ENCODE measurements at regions not wholly inside any gene's neighbourhood (a gene's known extent, or its start where the extent isn't known, plus 50 kb on each side); places are given as distances from the start of the nearest gene placed in this dataset.

- no peak for DNase-seq
Observed at GRCh38 chr2:117085737-117086136, 728.8 kb upstream of the DDX18 start.

DNA sequence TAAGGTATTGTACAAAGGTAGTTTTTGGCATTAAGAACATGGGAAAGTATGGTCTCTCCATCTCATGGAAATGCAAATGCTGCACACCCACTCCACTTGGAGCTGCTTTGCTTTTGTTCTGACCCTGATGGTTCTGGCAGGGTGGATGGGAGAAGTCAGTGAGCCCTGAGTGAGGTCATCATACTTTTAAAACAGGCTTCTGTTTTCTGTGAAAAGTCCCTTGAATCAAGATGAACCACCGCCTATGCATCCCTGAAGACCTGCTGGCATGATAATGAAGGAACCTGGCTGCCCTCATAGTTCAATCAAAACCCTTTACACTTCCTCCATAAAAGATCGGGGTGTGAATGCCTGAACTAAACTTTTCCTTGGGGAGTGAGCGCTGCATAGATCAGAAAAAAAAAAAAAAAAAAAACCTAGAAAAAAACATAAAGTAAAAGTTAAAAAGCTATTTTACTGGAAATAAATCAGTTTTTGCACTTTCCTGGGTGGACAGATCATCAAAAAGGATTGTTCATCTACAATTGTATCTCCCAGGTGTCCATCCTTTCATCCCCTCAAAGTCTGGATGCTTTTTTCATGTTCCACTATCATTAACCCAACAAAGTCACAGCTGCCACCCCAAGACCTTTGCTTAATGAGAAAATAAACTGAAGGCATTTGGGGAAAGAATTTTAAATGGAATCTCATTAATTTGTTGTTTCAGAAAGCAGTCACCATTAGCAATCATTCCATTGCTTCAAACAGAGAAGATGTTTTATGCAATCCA lies 728.1 kb upstream of the DDX18 start:
- DNase-seq, result no peak

GRCh38 chr2:117086943-117087250 lies 727.6 kb upstream of the DDX18 start:
- DNase-seq, result no peak

GRCh38 chr2:117087535-117088291 lies 726.8 kb upstream of the DDX18 start:
- DNase-seq, result no peak

DNA sequence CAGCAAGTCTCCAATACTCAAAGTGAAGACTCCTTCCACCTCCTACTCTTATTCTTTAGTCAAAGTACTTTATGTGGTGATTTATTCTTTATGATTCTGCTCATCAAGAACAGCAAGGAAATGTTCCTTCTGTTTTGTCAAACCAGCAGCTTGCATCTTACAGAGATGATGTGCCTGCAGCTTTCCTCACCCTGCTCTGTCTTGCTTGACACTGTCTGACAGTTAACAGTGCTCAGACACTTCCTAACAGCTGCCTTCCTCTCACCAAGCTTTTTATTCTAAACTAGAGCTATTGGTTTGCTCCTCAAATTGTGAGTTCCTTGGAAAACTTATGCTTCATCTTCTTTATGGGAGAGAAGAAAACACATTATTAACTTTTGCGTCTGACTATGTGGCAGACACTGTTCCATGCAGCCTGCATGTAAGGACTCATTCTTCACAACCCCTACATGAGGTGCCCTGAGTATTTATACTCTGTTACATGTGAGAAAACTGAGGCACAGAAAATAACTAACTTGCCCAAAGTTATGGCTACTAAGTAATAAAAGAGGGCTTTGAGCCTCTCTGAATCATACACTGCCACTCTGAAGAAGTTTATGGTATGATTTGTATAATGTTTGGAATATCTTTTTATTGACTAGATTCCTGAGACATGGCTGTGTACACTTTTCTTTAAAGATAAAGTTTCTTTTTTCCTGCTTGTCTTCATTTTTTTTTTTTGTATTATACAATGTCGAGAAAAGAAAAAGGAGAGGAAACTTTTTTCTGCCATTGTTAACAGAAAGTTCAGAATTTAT lies 723.3 kb upstream of the DDX18 start:
- no peak for DNase-seq

- no peak for DNase-seq
Observed at GRCh38 chr2:117101613-117102012, 712.9 kb upstream of the DDX18 start.

DNA sequence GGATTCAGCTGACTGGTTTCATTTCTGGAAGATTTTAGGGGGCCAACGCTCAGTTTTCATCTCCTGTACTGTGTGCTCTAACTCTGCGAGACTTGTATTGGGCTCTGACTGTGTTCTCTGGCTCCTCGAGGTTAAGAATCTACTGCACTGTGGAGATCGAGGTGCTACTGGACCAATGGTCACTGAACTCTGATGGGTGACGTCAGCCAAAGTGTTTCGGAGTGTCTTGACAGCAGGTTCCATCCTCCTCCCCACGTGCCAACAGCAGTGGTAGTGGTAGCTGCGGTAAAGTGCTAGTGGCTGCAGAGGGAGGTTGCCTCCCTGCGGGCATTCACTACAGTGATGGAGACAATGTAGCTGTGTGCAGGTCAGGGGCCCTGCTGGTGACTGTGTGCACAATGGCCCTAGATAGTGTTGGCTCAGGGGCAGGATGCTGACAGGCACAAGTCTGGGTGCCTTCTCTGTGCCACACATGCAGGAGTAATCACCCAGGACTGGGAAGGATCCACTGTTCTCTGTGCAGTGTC lies 705.7 kb upstream of the DDX18 start:
- DNase-seq, result no peak

DNA sequence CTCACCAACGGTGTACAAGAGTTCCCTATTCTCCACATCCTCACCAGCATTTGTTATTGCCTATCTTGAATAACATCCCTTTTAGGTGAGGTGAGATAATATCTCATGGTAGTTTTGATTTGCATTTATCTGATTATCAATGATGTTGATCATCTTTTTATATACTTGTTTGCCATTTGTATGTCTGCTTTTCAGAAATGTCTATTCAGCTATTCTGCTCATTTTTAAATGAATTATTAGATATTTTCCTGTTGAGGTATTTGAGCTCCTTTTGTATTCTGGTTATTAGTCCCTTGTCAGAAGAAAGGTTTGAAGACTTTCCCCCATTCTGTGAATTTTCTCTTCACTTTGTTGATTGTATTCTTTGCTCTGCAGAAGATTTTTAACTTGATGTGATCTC lies 695.5 kb upstream of the DDX18 start:
- DNase-seq, result no peak

DNA sequence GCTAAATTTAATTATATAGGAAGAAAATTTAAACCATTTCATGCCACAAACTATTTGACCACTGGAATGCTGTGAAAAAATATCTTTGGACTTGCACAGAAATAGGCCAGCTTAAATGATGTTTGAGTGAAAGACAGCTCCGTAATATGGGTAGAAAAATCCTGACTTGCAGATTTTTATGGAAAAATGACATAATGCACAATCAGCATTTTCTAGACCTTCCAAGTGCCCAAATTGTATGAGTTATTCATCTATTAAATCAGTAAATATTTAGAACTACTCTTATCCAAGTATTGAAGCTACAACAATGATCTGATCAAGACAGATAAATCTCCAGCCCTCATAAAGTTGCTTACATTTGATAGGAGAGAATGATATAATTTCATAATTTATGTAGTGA lies 691.1 kb upstream of the DDX18 start:
- DNase-seq, result no peak

DNA sequence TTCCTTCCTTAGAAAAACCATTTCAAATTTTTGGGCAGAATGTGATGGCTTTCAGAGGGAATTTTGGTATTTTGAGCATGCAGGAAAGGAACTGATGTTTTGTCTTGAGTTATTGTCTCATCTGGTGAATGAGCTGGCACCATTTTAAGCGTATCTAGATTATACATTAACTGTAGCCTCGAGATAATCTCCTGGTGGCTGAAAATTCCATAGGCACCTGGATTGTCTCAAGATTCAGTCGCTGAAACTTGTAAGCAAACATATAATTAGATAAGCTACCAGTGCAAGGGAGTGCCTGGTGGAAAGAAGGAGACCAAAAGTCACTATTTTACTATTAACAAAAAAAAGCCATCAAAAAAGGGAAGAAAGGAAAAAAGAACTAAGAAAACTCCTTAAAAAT lies 687.8 kb upstream of the DDX18 start:
- no peak for DNase-seq

GRCh38 chr2:117127680-117128079 lies 686.8 kb upstream of the DDX18 start:
- no peak for DNase-seq

DNA sequence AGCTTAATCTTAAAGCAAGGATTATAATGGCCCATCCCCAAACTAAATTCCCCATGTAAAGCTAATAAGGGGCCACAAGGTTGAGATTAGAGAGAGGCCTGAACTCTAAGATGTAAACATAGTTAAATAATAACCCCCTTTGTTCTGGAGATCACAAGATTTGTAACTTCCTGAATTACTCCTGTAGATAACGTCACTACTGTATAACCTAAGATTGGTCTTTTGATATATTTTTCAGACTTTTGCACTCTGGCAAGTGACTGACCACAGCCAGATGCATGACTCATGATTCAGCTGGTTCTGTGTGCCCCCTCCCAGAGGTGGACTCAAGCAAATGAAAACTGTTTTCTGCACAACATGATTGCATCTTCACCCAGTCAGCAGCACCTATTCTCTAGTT lies 686.0 kb upstream of the DDX18 start:
- no peak for DNase-seq

DNA sequence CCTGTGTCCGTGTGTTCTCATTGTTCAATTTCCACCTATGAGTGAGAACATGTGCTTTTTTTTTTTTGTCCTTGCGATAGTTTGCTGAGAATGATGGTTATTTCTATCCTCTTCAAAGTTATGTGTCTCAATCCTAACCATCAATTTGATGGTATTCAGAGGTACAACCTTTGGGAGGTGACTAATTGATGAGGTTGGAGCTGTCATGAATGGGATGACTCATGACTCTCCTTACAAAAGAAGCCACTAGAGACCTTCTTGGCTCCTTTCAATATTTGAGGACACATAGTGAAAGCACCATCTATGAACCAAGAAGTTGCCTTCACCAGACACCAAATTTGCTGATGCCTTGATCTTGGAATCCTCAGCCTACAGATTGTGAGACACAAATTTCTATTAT lies 677.1 kb upstream of the DDX18 start:
- DNase-seq, result no peak

- DNase-seq, result no peak
Observed at GRCh38 chr2:117169036-117169765, 645.3 kb upstream of the DDX18 start.

- DNase-seq, result no peak
Observed at GRCh38 chr2:117170897-117171296, 643.6 kb upstream of the DDX18 start.

DNA sequence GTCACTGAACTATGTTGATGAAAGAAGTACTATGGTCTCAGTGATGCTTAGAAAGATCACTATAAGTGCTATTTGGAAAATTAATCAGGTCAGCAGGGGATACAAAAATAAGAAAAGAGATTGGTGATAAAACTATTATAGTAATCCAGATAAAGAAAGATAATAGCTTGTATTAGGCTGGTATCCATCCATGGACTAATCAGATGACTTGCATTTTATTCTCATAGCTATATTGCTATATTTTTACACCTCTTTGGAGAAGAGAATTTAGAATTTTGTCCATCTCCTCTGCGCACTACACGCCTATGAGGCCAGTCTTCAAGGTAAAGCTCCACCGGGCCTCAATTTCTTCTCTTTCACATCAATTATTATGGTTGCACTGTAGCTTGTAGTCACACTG lies 635.1 kb upstream of the DDX18 start:
- DNase-seq, result no peak

DNA sequence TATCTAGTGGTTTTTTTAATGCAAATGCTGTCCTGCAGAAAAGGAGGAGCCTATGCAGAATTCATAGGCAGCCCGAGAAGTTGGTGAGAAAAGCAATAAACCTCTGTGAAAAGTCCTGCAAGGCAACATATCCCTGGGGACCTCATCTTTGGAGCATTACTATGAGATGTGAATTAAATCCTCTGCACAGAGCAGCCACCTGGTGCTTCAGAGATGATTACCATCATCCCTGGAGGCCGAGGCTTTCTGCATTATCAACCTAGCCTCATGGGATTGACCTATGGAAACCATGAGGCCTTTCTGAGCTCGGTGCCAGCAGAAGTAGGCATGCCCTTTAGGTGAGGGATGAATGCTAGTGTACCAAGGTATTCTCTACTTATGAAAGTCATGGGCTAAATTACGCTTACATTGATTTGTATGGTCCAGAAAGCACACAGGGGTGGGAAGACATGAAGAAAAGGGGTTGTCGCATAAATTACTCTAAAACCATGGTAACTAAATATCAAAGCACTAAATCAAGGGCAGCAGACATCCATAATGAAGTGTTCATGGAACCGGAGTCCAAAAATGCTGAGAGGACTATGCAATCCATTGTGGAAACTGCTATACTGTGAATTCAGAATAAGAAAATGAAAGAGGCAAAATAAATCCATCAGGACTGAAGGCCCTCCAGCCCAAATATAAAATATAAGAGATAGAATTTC lies 623.5 kb upstream of the DDX18 start:
- no peak for DNase-seq

DNA sequence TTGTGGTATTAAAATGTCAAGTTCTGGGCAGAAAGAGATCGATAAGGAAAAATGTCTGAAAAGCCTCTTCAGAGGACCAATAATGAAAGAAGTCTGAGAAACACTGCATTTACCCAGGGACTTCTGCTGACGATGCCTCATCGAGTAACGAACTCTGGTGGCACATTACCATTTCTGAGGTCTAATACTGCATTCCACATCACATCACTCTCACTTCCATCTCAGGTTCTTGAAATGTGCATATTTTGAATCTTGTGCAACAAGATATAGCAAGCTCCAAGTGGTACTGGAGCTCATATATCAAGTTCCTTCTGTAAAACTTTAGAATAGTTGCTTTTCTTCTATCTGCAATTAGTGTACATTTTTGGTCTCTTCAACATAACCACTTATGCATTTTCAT lies 619.1 kb upstream of the DDX18 start:
- DNase-seq, result no peak

DNA sequence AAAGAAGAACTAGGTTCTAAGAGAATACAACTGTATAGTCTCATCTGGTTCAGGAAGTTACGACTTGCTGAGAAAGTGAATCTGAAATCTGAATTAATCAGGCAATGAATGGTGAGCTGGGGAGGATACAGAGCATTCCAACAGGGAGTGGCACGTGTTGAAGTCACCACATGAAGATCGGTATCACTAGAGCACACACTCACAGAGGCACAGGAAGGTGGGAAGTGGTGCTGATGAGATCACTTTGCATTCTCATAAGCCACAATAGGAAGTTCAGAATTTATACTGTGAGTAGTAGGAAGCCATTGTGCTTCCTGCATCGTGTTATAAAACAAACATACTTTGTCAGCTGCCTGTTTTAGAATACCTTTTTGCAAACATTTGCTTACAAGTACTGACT lies 615.0 kb upstream of the DDX18 start:
- DNase-seq, result no peak

GRCh38 chr2:117212562-117212961 lies 601.9 kb upstream of the DDX18 start:
- no peak for DNase-seq

- no peak for DNase-seq
Observed at GRCh38 chr2:117217145-117217544, 597.3 kb upstream of the DDX18 start.

DNA sequence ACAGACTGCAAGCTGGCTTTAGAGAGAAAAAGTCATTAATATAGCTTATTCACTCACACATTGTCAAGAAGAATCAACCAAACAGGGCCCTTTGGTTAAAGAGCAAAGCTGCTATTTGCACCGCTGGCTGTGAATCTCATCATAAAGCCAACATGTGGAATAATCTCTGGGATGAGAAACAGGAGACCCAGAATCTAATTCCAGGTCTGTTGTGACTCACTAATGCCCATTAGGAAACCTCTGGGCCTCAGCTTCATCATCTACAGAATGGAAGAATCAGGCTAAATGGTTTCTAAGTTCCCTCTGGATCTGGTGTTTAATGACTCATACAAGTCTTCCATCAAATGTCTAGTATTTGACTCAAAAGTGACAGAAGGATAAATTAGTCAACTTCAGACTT lies 591.7 kb upstream of the DDX18 start:
- no peak for DNase-seq

All from NCI-H774 (cell line).